ENCODE measurements at regions not wholly inside any gene's neighbourhood (a gene's known extent, or its start where the extent isn't known, plus 50 kb on each side); places are given as distances from the start of the nearest gene placed in this dataset.
A peak's percentile ranks its signal among the peaks of the same experiment; 100 is the strongest.

DNA sequence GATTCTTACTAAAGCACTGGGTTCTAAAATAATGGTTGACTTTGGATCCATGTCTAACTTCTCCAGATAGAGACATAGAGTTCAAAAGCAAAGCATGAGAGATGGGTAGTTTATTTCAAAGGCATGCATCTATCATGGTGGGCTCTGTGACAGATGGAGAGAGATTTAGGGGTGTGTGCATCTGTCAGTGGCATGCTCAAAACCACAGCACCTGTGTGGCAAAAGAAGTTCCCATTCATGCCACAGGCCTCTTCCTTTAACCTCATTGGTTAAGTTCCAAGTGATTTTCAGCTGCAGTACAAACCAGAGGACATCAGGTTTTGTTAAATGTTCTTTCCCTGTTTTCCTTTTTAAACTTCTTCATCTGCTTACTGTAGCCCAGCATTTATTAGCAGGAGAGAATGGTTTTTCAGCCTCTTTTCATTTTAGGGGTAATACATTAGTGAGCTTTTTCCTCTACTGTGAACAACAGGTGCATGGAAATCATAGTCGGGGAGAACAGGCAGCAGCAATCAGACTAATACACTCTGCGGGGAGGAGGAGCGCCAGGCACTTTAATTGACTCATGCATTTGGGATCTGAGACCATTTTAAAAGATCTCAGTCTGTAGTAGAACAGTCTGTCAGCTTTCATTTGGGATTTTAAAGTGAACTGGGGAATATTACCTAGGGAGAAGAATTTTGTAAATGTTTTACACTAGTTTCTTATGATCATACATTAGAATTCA, 52.4 kb upstream of the UPP2 start:
- H2AFZ ChIP-seq (ENCODE audit: low read depth, low read length), result no peak overlapping the region
- H3K4me2 ChIP-seq (ENCODE audit: insufficient read depth, low read length), result no peak overlapping the region
- H3K9me3 ChIP-seq (ENCODE audit: insufficient read depth, low read length, severe bottlenecking), result no peaks in the 10 kb centered on the region
- H3K36me3 ChIP-seq (ENCODE audit: insufficient read depth, low read length), result no peaks in the 10 kb centered on the region
- no peaks in the 10 kb centered on the region for H4K20me1 ChIP-seq (ENCODE audit: insufficient read depth, low read length)
- peak; percentile 13 for DNase-seq
- no peak for TF ChIP-seq EZH2 (IDR thresholded peaks at IDR 0.05; ENCODE audit: borderline replicate concordance, low read depth, low read length, severe bottlenecking)
- TF ChIP-seq CTCF (IDR thresholded peaks at IDR 0.05; ENCODE audit: borderline replicate concordance, extremely low read depth, low read length, poor library complexity, severe bottlenecking), result no peak
- peak; percentile 83 for ATAC-seq (ENCODE audit: insufficient read depth, low read depth)
- H3K4me1 ChIP-seq (ENCODE audit: insufficient read depth, low read length), result no peaks in the 10 kb centered on the region
- no peak overlapping the region for H3K27ac ChIP-seq (ENCODE audit: low read length)
- H3K4me3 ChIP-seq (ENCODE audit: low read depth in 1 of 2, low read length in 2 of 2), result no peak overlapping the region
- H3K27me3 ChIP-seq (ENCODE audit: insufficient read depth, low read length, poor library complexity), result no peaks in the 10 kb centered on the region
- H3K9ac ChIP-seq (ENCODE audit: low read depth, low read length), result no peak overlapping the region
- no peaks in the 10 kb centered on the region for H3K79me2 ChIP-seq (ENCODE audit: insufficient read depth, low read length)

- no peak overlapping the region for H3K27ac ChIP-seq (ENCODE audit: low read length)
- ATAC-seq (ENCODE audit: insufficient read depth, low read depth), result no peak
- H2AFZ ChIP-seq (ENCODE audit: low read depth, low read length), result no peak overlapping the region
- no peak overlapping the region for H3K4me3 ChIP-seq (ENCODE audit: low read depth in 1 of 2, low read length in 2 of 2)
- H3K9ac ChIP-seq (ENCODE audit: low read depth, low read length), result no peak overlapping the region
- no peaks in the 10 kb centered on the region for H3K79me2 ChIP-seq (ENCODE audit: insufficient read depth, low read length)
- no peak overlapping the region for H3K4me2 ChIP-seq (ENCODE audit: insufficient read depth, low read length)
- DNase-seq, result no peak
- H3K9me3 ChIP-seq (ENCODE audit: insufficient read depth, low read length, severe bottlenecking), result no peaks in the 10 kb centered on the region
- H3K27me3 ChIP-seq (ENCODE audit: insufficient read depth, low read length, poor library complexity), result no peaks in the 10 kb centered on the region
- no peaks in the 10 kb centered on the region for H3K4me1 ChIP-seq (ENCODE audit: insufficient read depth, low read length)
- H4K20me1 ChIP-seq (ENCODE audit: insufficient read depth, low read length), result no peaks in the 10 kb centered on the region
- TF ChIP-seq EZH2 (IDR thresholded peaks at IDR 0.05; ENCODE audit: borderline replicate concordance, low read depth, low read length, severe bottlenecking), result no peak
- no peak for TF ChIP-seq CTCF (IDR thresholded peaks at IDR 0.05; ENCODE audit: borderline replicate concordance, extremely low read depth, low read length, poor library complexity, severe bottlenecking)
- H3K36me3 ChIP-seq (ENCODE audit: insufficient read depth, low read length), result no peaks in the 10 kb centered on the region
Measured at GRCh38 chr2:158048327-158048726, 53.3 kb upstream of the UPP2 start.

- no peaks in the 10 kb centered on the region for H3K27me3 ChIP-seq (ENCODE audit: insufficient read depth, low read length, poor library complexity)
- H3K4me1 ChIP-seq (ENCODE audit: insufficient read depth, low read length), result no peaks in the 10 kb centered on the region
- H3K36me3 ChIP-seq (ENCODE audit: insufficient read depth, low read length), result no peaks in the 10 kb centered on the region
- DNase-seq (no peak), ATAC-seq (ENCODE audit: insufficient read depth, low read depth) (no peak)
- no peaks in the 10 kb centered on the region for H3K9me3 ChIP-seq (ENCODE audit: insufficient read depth, low read length, severe bottlenecking)
- no peak overlapping the region for H3K27ac ChIP-seq (ENCODE audit: low read length)
- no peak overlapping the region for H3K9ac ChIP-seq (ENCODE audit: low read depth, low read length)
- TF ChIP-seq CTCF (IDR thresholded peaks at IDR 0.05; ENCODE audit: borderline replicate concordance, extremely low read depth, low read length, poor library complexity, severe bottlenecking), result no peak
- no peaks in the 10 kb centered on the region for H3K79me2 ChIP-seq (ENCODE audit: insufficient read depth, low read length)
- no peak overlapping the region for H3K4me3 ChIP-seq (ENCODE audit: low read depth in 1 of 2, low read length in 2 of 2)
- no peak overlapping the region for H3K4me2 ChIP-seq (ENCODE audit: insufficient read depth, low read length)
- H2AFZ ChIP-seq (ENCODE audit: low read depth, low read length), result no peak overlapping the region
- no peaks in the 10 kb centered on the region for H4K20me1 ChIP-seq (ENCODE audit: insufficient read depth, low read length)
Measured at GRCh38 chr2:158047156-158047611, 54.5 kb upstream of the UPP2 start.

Measured in DND-41 (cell line).